HG02759 (cell line): ENCODE measurements at regions not wholly inside any gene's neighbourhood (a gene's known extent, or its start where the extent isn't known, plus 50 kb on each side); places are given as distances from the start of the nearest gene placed in this dataset.

ENCODE experiments used
- ATAC-seq: cut with Tn5 transposase; IDR thresholded peaks from one replicate; pipeline ENCODE4 v1.9.1; 2021; ENCODE audit warnings: mild to moderate bottlenecking, moderate library complexity; ENCODE audit not compliant: unreplicated experiment

GRCh38 chrX:42725196-42725595 is 52.8 kb downstream of the PPP1R2C start:
- ATAC-seq = no peak

GRCh38 chrX:42720209-42720608 is 57.8 kb downstream of the PPP1R2C start:
- no peak for ATAC-seq

GRCh38 chrX:42715701-42716262 is 62.2 kb downstream of the PPP1R2C start:
- ATAC-seq = no peak

GRCh38 chrX:42714981-42715700 is 62.8 kb downstream of the PPP1R2C start:
- ATAC-seq = no peak

GRCh38 chrX:42710452-42710851 is 67.5 kb downstream of the PPP1R2C start:
- no peak for ATAC-seq

GRCh38 chrX:42708222-42708621 is 69.7 kb downstream of the PPP1R2C start:
- ATAC-seq = no peak

- ATAC-seq = no peak
These were observed 70.2 kb downstream of the PPP1R2C start for GRCh38 chrX:42707742-42708141.

GRCh38 chrX:42704454-42704853 is 73.5 kb downstream of the PPP1R2C start:
- no peak for ATAC-seq

GRCh38 chrX:42697544-42697943 is 80.4 kb downstream of the PPP1R2C start:
- no peak for ATAC-seq

GRCh38 chrX:42696536-42697124 is 81.3 kb downstream of the PPP1R2C start:
- ATAC-seq = no peak

GRCh38 chrX:42695800-42696358 is 82.1 kb downstream of the PPP1R2C start:
- ATAC-seq = no peak

GRCh38 chrX:42694260-42694815 is 83.6 kb downstream of the PPP1R2C start:
- no peak for ATAC-seq

- ATAC-seq = no peak
These were observed 86.8 kb downstream of the PPP1R2C start for GRCh38 chrX:42691196-42691595.

- ATAC-seq = no peak
These were observed 91.3 kb downstream of the PPP1R2C start for GRCh38 chrX:42686706-42687105.

- no peak for ATAC-seq
These were observed 91.7 kb downstream of the PPP1R2C start for GRCh38 chrX:42686296-42686695.

- no peak for ATAC-seq
These were observed 93.9 kb downstream of the PPP1R2C start for GRCh38 chrX:42684065-42684464.

GRCh38 chrX:42680666-42681065 is 97.3 kb downstream of the PPP1R2C start:
- no peak for ATAC-seq

GRCh38 chrX:42678133-42678532 is 99.8 kb downstream of the PPP1R2C start:
- no peak for ATAC-seq

GRCh38 chrX:42673301-42673810 is 104.6 kb downstream of the PPP1R2C start:
- no peak for ATAC-seq

- ATAC-seq = no peak
These were observed 113.3 kb downstream of the PPP1R2C start for GRCh38 chrX:42664680-42665079.

GRCh38 chrX:42628471-42628870 is 149.5 kb downstream of the PPP1R2C start:
- ATAC-seq = no peak

- ATAC-seq = no peak
These were observed 150.1 kb downstream of the PPP1R2C start for GRCh38 chrX:42627891-42628290.
